Endothelial cell of umbilical vein (primary cell): ENCODE measurements at regions not wholly inside any gene's neighbourhood (a gene's known extent, or its start where the extent isn't known, plus 50 kb on each side); places are given as distances from the start of the nearest gene placed in this dataset.

Experiments
- BruUV-seq: library from RNA; stranded (reverse); fragments of 400-500 nt; replicated peaks from 2 replicates; lab custom pipeline; 2021; lab: Mats Ljungman, UMichigan
- CTCF ChIA-PET: fragments of 300-600, 350-600 bp; sonication (Branson Sonifier 250); formaldehyde crosslinking; loops from one replicate; lab custom pipeline; 2021; ENCODE audit warnings: antibody characterized with exemption, inconsistent platforms; lab: Charles Lee
- POLR2A ChIA-PET: fragments of 300-600, 350-600 bp; sonication (Branson Sonifier 250); formaldehyde crosslinking; loops from one replicate; lab custom pipeline; 2021; ENCODE audit warnings: antibody characterized with exemption, inconsistent platforms; lab: Charles Lee
- DNase-seq: peaks from one replicate; pipeline ENCODE4 v3.0.0-alpha.2; 2011; ENCODE audit warnings: low read depth, low spot score
- FAIRE-seq: peaks from 2 replicates; lab custom pipeline; 2011; peaks lifted over from hg19 to GRCh38; lab: Jason Lieb, UNC
- H2AFZ ChIP-seq: 2 replicates; pipeline ENCODE4 v1.6.0; 2012; ENCODE audit warnings: low read depth, low read length, control low read depth, inconsistent platforms
- H3K27ac ChIP-seq: 2 replicates; pipeline ENCODE4 v1.5.1; 2011; ENCODE audit warnings: low read depth, mild to moderate bottlenecking, control low read depth, low read length, moderate library complexity; ENCODE audit not compliant: insufficient read depth
- H3K27me3 ChIP-seq, 2 experiments: 2 replicates each; pipeline versions ENCODE4 v1.6.0 to v1.6.1; 2011; ENCODE audit warnings: low read length in 2 of 2, mixed read lengths in 1 of 2; ENCODE audit not compliant: control insufficient read depth in 2 of 2, insufficient read depth in 2 of 2
- H3K36me3 ChIP-seq, 2 experiments: 2 replicates in 1 of 2; 3 replicates in 1 of 2; pipeline ENCODE4 v1.5.1; 2011; ENCODE audit warnings: low read length in 2 of 2, mild to moderate bottlenecking in 1 of 2, moderate library complexity in 1 of 2; ENCODE audit not compliant: control insufficient read depth in 2 of 2, insufficient read depth in 2 of 2; ENCODE audit errors: extremely low read depth in 1 of 2
- H3K4me1 ChIP-seq: 3 replicates; pipeline ENCODE4 v1.5.1; 2011; ENCODE audit warnings: mild to moderate bottlenecking, low read length; ENCODE audit not compliant: control insufficient read depth, insufficient read depth; ENCODE audit errors: extremely low read depth
- H3K4me2 ChIP-seq: 2 replicates; pipeline ENCODE4 v1.6.1; 2011; ENCODE audit warnings: low read length, control low read depth, mixed read lengths; ENCODE audit not compliant: insufficient read depth
- H3K4me3 ChIP-seq, 3 experiments: fragments of 200-600 bp in 1 of 3; sonication (generic), shearing (Covaris generic) in 1 of 3; replicated peaks in 1 of 3; 2 replicates each; pipeline ENCODE4 v1.5.1; 2011 to 2016; ENCODE audit warnings: control low read depth in 3 of 3, low read length in 3 of 3, mild to moderate bottlenecking in 2 of 3, inconsistent platforms in 1 of 3, low read depth in 1 of 3, moderate library complexity in 1 of 3; ENCODE audit not compliant: insufficient read depth in 1 of 3
- H3K79me2 ChIP-seq: 2 replicates; pipeline ENCODE4 v1.6.0; 2012; ENCODE audit warnings: low read length, inconsistent platforms; ENCODE audit not compliant: control insufficient read depth, insufficient read depth
- H3K9ac ChIP-seq: replicated peaks from 2 replicates; pipeline ENCODE3; 2011; ENCODE audit warnings: low read length, control low read depth; ENCODE audit not compliant: insufficient read depth; ENCODE audit errors: extremely low read depth
- H3K9me1 ChIP-seq: replicated peaks from 3 replicates; pipeline ENCODE4 v1.6.0; 2011; ENCODE audit warnings: mild to moderate bottlenecking, low read length; ENCODE audit not compliant: control insufficient read depth, insufficient read depth; ENCODE audit errors: extremely low read depth
- H3K9me3 ChIP-seq: replicated peaks from 2 replicates; pipeline ENCODE4 v1.5.1; 2012; ENCODE audit warnings: low read length, inconsistent platforms; ENCODE audit not compliant: control insufficient read depth, insufficient read depth
- H4K20me1 ChIP-seq: replicated peaks from 2 replicates; pipeline ENCODE3; 2011; ENCODE audit warnings: mild to moderate bottlenecking, low read length; ENCODE audit not compliant: control insufficient read depth, insufficient read depth; ENCODE audit errors: extremely low read depth
- CTCF ChIP-seq, 2 donors: IDR thresholded peaks; 1 replicate in 1 of 2; 2 replicates in 1 of 2; pipeline ENCODE4 v1.5.1; 2011; ENCODE audit warnings: low read length in 2 of 2, mild to moderate bottlenecking in 2 of 2, moderate library complexity in 2 of 2, control low read depth in 1 of 2, inconsistent platforms in 1 of 2, low read depth in 1 of 2; ENCODE audit not compliant: insufficient read depth in 1 of 2; ENCODE audit errors: extremely low read depth in 1 of 2
- EZH2 ChIP-seq: IDR thresholded peaks from 2 replicates; pipeline ENCODE4 v1.6.1; 2012; ENCODE audit warnings: borderline replicate concordance, low read depth, mild to moderate bottlenecking, moderate library complexity, low read length, inconsistent platforms; ENCODE audit not compliant: severe bottlenecking
- FOS ChIP-seq: IDR thresholded peaks from 2 replicates; pipeline ENCODE4 v1.6.1; 2011; ENCODE audit warnings: mild to moderate bottlenecking, low read length, moderate library complexity, borderline replicate concordance; ENCODE audit not compliant: insufficient read depth
- GATA2 ChIP-seq: IDR thresholded peaks from 2 replicates; pipeline ENCODE4 v1.7.0; 2011; ENCODE audit warnings: low read depth, mild to moderate bottlenecking, moderate library complexity, mixed read lengths, low read length; ENCODE audit not compliant: insufficient read length, insufficient read depth
- JUN ChIP-seq: IDR thresholded peaks from 2 replicates; pipeline ENCODE4 v1.6.1; 2011; ENCODE audit warnings: borderline replicate concordance, low read depth; ENCODE audit not compliant: insufficient read length, insufficient read depth
- MAX ChIP-seq: IDR thresholded peaks from 2 replicates; pipeline ENCODE4 v1.6.1; 2011; ENCODE audit not compliant: insufficient read depth, insufficient read length
- MYC ChIP-seq: IDR thresholded peaks from one replicate; pipeline ENCODE4 v1.6.1; 2011; ENCODE audit warnings: mild to moderate bottlenecking, low read depth, low read length
- POLR2A ChIP-seq: IDR thresholded peaks from 2 replicates; pipeline ENCODE4 v1.6.1; 2012; ENCODE audit warnings: low read depth, mild to moderate bottlenecking, control low read depth, low read length
- POLR2AphosphoS5 ChIP-seq: IDR thresholded peaks from 2 replicates; pipeline ENCODE4 v1.6.1; 2012; ENCODE audit warnings: low read depth, mild to moderate bottlenecking, control low read depth, low read length, moderate library complexity; ENCODE audit not compliant: insufficient read depth
- dilution Hi-C: fragments of 300-500 bp; cut with MboI; formaldehyde crosslinking; loops from one replicate; pipeline ENCODE4 v1.15.0; 2019; ENCODE audit warnings: low sequenced_read_pairs; ENCODE audit not compliant: extremely low pct_ligation_motif_present
- intact Hi-C: fragments of 100-400 bp; cut with micrococcal nuclease; formaldehyde crosslinking; loops from one replicate; pipeline ENCODE4 v1.10.0; 2022

- no peaks in the 10 kb centered on the region for H3K4me1 ChIP-seq
- no peak overlapping the region for H3K27ac ChIP-seq
- intact Hi-C loops: no loop called here
- no peaks in the 10 kb centered on the region for H3K27me3 ChIP-seq
- ChIA-PET CTCF (no interaction called here), POLR2A (no interaction called here)
- no TSS peak for BruUV-seq
- H3K79me2 ChIP-seq: no peaks in the 10 kb centered on the region
- H3K9ac ChIP-seq: no peak overlapping the region
- H3K9me3 ChIP-seq: no peaks in the 10 kb centered on the region
- no peaks in the 10 kb centered on the region for H4K20me1 ChIP-seq
- no peak overlapping the region for H3K4me3 ChIP-seq
- H3K4me2 ChIP-seq: no peak overlapping the region
- no peak overlapping the region for H2AFZ ChIP-seq
- H3K36me3 ChIP-seq: no peaks in the 10 kb centered on the region
- FAIRE-seq: no peak
- no peak for TF ChIP-seq FOS
- no peak for TF ChIP-seq JUN
- no peak for TF ChIP-seq POLR2AphosphoS5
- TF ChIP-seq GATA2: no peak
- no peak for TF ChIP-seq CTCF (IDR thresholded peaks at IDR 0.05; ENCODE audit: extremely low read depth in 1 of 2, insufficient read depth in 1 of 2, low read depth in 1 of 2, low read length in 2 of 2)
- no peak for TF ChIP-seq MYC
- TF ChIP-seq POLR2A: no peak
- TF ChIP-seq MAX: no peak
- no peak for TF ChIP-seq EZH2
- no peak for DNase-seq
- H3K9me1 ChIP-seq: no peaks in the 10 kb centered on the region
- dilution Hi-C loops: no loop called here
These were observed 343.7 kb downstream of the BRD1 start for GRCh38 chr22:49483946-49484345.
